Parathyroid adenoma (tissue), 2 donors: ENCODE measurements at regions not wholly inside any gene's neighbourhood (a gene's known extent, or its start where the extent isn't known, plus 50 kb on each side); places are given as distances from the start of the nearest gene placed in this dataset.

Experiments used
- H2AFZ ChIP-seq: fragments of 300-600 bp; sonication (generic); one replicate; pipeline ENCODE4 v1.7.0; 2017; ENCODE audit warnings: antibody characterized with exemption, mild to moderate bottlenecking
- H3K27ac ChIP-seq: fragments of 300-600 bp; sonication (generic); one replicate; pipeline ENCODE4 v1.7.0; 2017
- H3K27me3 ChIP-seq: fragments of 300-600 bp; sonication (generic); one replicate; pipeline ENCODE4 v1.7.0; 2017; ENCODE audit warnings: low read length; ENCODE audit not compliant: control insufficient read depth, insufficient read depth
- H3K36me3 ChIP-seq: fragments of 300-600 bp; sonication (generic); one replicate; pipeline ENCODE4 v1.7.0; 2017; ENCODE audit warnings: low read length; ENCODE audit not compliant: control insufficient read depth, insufficient read depth
- H3K4me1 ChIP-seq: fragments of 300-600 bp; sonication (generic); one replicate; pipeline ENCODE4 v1.7.0; 2017; ENCODE audit warnings: control low read depth
- H3K4me2 ChIP-seq: fragments of 300-600 bp; sonication (generic); one replicate; pipeline ENCODE4 v1.7.0; 2017; ENCODE audit warnings: low read length
- H3K4me3 ChIP-seq: fragments of 300-600 bp; sonication (generic); one replicate; pipeline ENCODE4 v1.7.0; 2017; ENCODE audit warnings: low read depth, low read length
- H3K79me2 ChIP-seq: fragments of 300-600 bp; sonication (generic); one replicate; pipeline ENCODE4 v1.7.0; 2017; ENCODE audit warnings: control low read depth
- H3K9ac ChIP-seq: fragments of 300-600 bp; sonication (generic); one replicate; pipeline ENCODE4 v1.7.0; 2017; ENCODE audit warnings: mild to moderate bottlenecking
- H3K9me3 ChIP-seq: fragments of 300-600 bp; sonication (generic); one replicate; pipeline ENCODE4 v1.7.0; 2017; ENCODE audit warnings: low read length; ENCODE audit not compliant: control insufficient read depth
- TF ChIP-seq, protein P1 (sequence below): fragments of 300-600 bp; sonication (generic); IDR thresholded peaks from one replicate; pipeline ENCODE4 v1.7.0; 2017; ENCODE audit warnings: antibody characterized with exemption, mild to moderate bottlenecking
- donor health status: primary hyperparathyroidism.

DNA sequence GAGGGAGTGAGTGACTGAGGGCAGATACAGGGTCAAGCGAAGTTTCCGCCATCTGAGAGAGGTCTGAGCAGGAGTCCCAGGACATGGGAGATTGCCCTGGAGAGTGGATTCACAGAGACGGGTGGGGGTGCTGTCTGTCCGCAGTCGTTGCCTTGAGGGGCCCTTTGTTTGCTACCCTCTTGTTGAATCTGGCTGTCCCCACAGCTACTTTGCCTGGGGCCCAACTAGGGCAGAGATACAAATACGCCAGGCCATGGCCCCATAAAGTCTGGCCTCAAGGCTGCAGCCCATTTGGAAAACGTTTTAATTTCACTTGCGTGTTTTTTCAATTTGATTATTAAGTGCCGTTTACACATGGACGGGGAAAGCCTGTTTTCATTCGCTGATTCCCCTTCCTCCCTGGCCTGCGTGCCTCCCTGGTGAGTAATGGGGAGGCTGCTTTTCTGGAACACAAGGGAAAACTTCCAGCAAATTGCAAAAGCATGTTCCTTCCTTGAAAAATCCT, 134.4 kb downstream of the SMIM20 start:
- no peak overlapping the region for H3K9ac ChIP-seq

DNA sequence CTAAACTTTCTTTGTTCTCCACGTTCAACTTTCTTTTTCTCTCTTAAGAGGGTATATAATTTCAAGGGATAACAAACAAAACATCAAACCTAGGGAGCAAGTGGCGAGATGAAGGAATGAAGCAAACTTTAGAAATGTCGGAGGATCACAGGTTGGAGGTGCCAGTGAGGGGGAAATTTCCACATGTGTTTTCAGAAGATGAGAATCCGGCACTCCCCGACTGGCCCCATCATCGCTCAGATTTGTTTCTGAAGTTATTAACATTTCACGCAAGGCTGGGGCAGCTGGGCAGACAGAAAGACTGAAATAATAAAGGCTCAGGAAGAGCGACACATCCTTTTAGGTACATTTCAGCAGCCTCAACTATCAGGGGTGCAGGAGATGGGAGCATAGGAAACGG, 134.9 kb downstream of the SMIM20 start:
- Histone ChIP-seq H3K36me3 (no peaks in the 10 kb centered on the region), H3K9ac (no peak overlapping the region)

More for the DNA sequence above, 134.4 kb downstream of the SMIM20 start:
- Histone ChIP-seq H3K4me1 (no peaks in the 10 kb centered on the region), H3K79me2 (no peaks in the 10 kb centered on the region), H2AFZ (no peak overlapping the region), H3K27me3 (no peaks in the 10 kb centered on the region), H3K9me3 (no peaks in the 10 kb centered on the region), H3K4me2 (no peak overlapping the region), H3K4me3 (no peak overlapping the region), H3K27ac (no peak overlapping the region), H3K36me3 (no peaks in the 10 kb centered on the region)
- TF ChIP-seq, protein P1, sequence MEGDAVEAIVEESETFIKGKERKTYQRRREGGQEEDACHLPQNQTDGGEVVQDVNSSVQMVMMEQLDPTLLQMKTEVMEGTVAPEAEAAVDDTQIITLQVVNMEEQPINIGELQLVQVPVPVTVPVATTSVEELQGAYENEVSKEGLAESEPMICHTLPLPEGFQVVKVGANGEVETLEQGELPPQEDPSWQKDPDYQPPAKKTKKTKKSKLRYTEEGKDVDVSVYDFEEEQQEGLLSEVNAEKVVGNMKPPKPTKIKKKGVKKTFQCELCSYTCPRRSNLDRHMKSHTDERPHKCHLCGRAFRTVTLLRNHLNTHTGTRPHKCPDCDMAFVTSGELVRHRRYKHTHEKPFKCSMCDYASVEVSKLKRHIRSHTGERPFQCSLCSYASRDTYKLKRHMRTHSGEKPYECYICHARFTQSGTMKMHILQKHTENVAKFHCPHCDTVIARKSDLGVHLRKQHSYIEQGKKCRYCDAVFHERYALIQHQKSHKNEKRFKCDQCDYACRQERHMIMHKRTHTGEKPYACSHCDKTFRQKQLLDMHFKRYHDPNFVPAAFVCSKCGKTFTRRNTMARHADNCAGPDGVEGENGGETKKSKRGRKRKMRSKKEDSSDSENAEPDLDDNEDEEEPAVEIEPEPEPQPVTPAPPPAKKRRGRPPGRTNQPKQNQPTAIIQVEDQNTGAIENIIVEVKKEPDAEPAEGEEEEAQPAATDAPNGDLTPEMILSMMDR: no peak

DNA sequence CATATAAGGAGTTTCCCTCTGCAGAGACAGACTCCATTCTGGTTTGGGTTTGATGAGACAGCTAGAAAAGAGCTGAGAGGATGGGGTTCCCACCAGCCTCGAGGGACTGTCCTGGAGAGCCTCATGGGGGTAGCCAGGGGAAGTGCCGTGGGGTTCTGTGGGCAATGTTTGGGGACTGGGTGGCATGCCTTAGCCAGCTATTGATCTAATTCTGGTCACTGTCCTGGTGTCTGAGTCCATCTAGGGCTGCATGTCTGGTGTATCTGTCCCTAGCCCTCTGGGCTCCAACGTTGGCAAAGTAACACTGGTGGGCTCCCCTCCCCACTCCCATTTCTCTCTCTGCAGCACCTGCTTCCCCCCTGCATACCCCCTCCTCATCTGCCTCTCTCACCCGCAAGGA, 135.4 kb downstream of the SMIM20 start:
- Histone ChIP-seq H3K4me3 (no peak overlapping the region), H3K4me1 (no peaks in the 10 kb centered on the region), H3K79me2 (no peaks in the 10 kb centered on the region), H3K9me3 (no peaks in the 10 kb centered on the region), H3K27me3 (no peaks in the 10 kb centered on the region), H3K4me2 (no peak overlapping the region), H3K36me3 (no peaks in the 10 kb centered on the region), H2AFZ (no peak overlapping the region), H3K27ac (no peak overlapping the region), H3K9ac (no peak overlapping the region)
- TF ChIP-seq, protein P1: no peak

More for the DNA sequence above, 134.9 kb downstream of the SMIM20 start:
- H2AFZ ChIP-seq: no peak overlapping the region
- no peaks in the 10 kb centered on the region for H3K79me2 ChIP-seq
- no peaks in the 10 kb centered on the region for H3K27me3 ChIP-seq
- no peak overlapping the region for H3K27ac ChIP-seq
- H3K4me2 ChIP-seq: no peak overlapping the region
- H3K4me3 ChIP-seq: no peak overlapping the region
- no peaks in the 10 kb centered on the region for H3K4me1 ChIP-seq
- H3K9me3 ChIP-seq: no peaks in the 10 kb centered on the region
- TF ChIP-seq, protein P1: no peak

DNA sequence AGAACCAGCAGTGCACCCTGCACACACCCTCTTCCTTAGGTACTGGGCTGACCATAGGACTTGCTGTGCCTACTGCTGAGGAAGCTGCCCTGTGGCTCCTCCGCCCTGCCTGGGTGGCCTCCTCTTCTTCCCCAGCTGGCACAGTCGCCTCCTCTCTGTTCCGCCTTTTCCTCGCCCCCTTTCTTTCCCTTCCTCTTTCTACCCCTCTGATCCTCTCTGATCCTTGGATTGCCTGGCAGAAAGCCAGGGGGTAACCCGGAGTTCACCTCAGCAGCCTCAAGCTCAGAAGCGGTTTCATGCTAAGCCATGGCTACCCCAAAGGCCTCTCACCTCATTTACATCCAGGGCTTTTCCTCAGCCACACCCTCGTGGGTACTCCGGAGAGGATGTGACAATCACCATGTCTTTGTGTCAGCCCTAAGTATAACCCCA, 136.2 kb downstream of the SMIM20 start:
- H2AFZ ChIP-seq: no peak overlapping the region
- no peak overlapping the region for H3K27ac ChIP-seq
- no peaks in the 10 kb centered on the region for H3K4me1 ChIP-seq
- H3K4me3 ChIP-seq: no peak overlapping the region
- H3K36me3 ChIP-seq: no peaks in the 10 kb centered on the region
- no peaks in the 10 kb centered on the region for H3K79me2 ChIP-seq
- no peaks in the 10 kb centered on the region for H3K27me3 ChIP-seq
- TF ChIP-seq, protein P1: no peak
- no peak overlapping the region for H3K9ac ChIP-seq
- no peaks in the 10 kb centered on the region for H3K9me3 ChIP-seq
- no peak overlapping the region for H3K4me2 ChIP-seq

DNA sequence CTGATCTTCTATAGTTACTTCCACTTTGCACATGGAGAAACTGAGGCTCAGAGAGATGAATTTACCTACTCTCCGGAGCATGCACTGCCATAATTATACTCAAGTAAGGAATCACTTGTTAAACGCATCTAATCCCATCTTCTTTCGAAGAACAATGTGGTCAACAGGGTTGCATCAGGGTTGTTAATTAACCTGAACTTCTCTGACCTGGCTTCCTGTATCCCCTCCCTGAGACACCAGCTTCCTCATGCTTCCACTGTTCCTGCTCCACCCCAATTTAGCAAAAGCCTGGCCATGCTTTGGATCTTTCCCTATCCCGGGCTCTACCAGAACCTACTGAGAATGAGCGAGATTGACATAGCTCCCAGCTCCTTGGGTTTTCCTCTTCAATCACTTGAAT, 136.7 kb downstream of the SMIM20 start:
- H2AFZ ChIP-seq: no peak overlapping the region
- H3K9ac ChIP-seq: no peak overlapping the region
- TF ChIP-seq, protein P1: no peak
- no peak overlapping the region for H3K4me3 ChIP-seq
- no peak overlapping the region for H3K27ac ChIP-seq
- no peaks in the 10 kb centered on the region for H3K9me3 ChIP-seq
- H3K4me2 ChIP-seq: no peak overlapping the region
- H3K36me3 ChIP-seq: no peaks in the 10 kb centered on the region
- H3K79me2 ChIP-seq: no peaks in the 10 kb centered on the region
- H3K4me1 ChIP-seq: no peaks in the 10 kb centered on the region
- H3K27me3 ChIP-seq: no peaks in the 10 kb centered on the region
